GM19238 (cell line): ENCODE measurements at regions not wholly inside any gene's neighbourhood (a gene's known extent, or its start where the extent isn't known, plus 50 kb on each side); places are given as distances from the start of the nearest gene placed in this dataset.

Experiments used
- DNase-seq: peaks from one replicate; pipeline ENCODE4 v3.0.0; 2011; ENCODE audit warnings: low spot score; ENCODE audit not compliant: insufficient read length

DNA sequence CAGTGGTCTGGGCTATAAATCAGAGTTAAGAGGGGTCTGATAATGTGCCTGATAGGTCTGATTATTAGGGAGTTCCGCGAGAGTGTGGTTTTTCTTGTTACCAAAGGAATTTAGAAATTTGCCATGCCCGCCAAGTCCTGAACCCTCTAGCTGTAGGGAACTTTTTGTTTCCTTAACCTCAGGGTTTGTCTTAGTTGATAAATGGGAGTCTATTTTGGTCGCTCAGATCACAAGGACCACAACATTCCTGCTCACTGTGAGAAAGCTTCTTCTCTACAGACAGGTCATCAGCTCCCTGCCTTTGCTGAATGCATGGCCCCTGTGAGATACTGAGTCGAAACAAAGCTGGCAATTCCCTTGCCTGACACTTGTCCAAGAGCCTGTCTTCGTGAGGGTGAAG, 497.8 kb downstream of the HS3ST4 start:
- no peak for DNase-seq

GRCh38 chr16:26194526-26194925, 502.8 kb downstream of the HS3ST4 start:
- no peak for DNase-seq

DNA sequence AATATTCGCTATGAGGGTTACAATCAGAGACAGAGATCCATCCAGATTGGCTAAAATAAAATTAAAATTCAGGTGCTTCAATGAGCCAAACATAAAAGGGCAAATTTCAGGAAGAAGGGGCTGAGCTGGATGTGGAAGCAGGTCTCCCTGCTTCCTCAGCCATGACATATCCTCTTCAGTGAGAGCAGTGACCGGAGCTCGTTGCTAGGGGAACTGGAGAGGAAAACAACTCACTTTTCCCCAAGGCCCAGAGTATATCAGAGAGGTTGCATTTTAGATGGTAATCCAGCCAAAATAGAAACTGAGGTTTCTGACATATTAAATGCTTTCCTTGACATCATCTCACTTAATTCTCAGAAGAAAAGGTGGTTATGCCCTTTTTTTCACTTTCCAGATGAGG, 503.5 kb downstream of the HS3ST4 start:
- no peak for DNase-seq

DNA sequence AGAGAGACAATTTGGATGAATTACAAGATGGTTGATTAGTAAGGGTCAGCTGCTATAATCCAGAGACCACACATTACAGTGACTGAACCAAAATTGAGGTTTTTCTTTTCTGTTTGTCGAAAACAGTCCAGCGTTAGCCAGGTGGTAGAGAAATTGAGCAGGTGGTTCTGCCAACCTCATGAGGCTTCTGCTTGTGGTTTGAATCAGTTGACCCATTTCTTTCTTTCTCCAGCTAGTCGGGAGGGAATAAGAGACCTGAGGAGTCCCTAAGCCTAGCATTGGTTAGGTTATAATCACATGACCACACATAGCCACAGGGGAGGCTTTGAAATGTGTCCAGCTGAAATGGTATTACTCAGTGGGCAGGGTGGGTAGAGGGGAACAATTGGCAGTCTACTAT, 504.6 kb downstream of the HS3ST4 start:
- DNase-seq, result no peak

- DNase-seq, result no peak
Measured at GRCh38 chr16:26196802-26197201, 505.0 kb downstream of the HS3ST4 start.

DNA sequence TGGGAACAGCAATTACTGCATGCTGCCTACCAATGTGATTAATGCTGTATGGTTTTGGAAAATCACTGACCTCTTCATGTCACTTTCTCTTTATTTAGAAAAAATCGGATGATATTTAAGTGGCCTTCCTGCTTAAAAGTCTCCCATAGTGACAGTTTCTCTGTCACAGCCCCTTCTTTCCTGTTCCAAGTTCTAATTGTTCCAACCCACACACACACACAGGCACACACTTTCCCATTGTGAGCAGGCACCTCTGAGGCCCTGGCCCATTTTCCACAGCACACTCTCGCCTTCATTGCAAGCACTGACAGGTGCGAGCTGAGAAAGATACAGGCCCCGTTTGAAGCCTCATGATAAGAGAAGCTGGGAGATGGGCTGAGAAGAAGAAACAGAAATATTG, 505.9 kb downstream of the HS3ST4 start:
- DNase-seq, result no peak

- no peak for DNase-seq
Measured at GRCh38 chr16:26198221-26198620, 506.5 kb downstream of the HS3ST4 start.

DNA sequence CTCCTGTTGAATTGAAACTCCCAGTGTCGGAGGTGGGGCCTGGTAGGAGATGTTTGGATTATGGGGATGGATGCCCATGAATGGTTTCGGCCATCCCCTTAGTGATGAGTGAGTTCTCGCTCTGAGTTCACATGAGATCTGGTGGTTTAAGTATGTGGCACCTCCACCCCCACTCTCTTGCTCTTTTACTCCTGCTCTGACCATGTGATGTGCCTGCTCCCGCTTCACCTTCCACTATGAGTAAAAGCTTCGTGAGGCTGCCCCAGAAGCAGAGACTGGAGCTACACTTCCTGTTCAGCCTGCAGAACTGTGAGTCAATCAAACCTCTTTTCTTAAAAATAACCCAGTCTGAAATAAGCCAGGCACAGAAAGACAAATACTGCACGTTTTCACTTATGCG, 512.4 kb downstream of the HS3ST4 start:
- no peak for DNase-seq

- DNase-seq, result no peak
Measured at GRCh38 chr16:26211542-26211941, 519.8 kb downstream of the HS3ST4 start.

DNA sequence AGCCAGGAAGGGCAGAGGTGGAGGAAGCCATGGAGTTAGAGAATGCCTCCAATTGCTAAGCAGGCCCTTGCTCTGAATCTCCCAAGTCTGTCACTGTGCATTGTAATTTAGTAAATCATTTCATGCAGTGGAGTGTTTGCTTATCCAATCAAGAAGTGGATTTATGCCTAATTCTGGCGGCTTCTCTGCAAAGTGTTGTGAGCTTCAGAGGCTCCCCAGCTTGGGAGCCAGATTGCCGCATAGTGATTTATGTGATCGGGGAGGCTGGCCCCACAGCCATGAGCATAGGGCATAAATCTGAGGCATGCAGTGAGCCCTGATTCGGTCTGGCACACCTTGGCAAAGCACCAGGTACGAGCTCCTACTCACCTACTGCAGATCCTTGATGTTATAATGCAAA, 520.8 kb downstream of the HS3ST4 start:
- no peak for DNase-seq

DNA sequence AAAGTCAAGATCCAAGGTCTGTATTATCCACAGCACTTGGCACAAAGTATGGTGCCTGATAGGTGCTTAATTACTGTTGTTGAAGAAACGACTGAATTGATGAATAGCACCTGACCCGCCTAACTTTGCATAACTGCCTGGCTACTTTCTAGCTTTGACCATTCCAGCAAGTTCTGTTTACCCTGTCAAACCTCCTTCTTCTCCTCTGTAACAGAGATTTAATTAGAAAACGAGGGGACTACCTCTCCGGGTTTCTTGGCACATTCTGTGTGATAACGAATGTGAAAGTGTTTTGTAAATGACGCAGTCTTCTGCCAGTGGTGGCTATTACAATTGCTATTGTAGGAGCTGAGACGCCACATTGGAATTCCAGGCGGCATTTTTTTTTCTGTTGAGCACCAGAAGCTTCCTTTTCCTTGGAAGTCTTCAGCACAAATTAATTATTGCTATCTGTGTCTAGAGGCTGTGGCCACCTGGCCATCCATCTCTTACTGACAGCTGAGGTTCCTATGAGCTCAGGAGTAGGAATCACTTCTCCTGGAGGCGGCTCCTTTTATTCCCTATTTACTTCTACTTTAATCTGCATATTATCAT, 522.9 kb downstream of the HS3ST4 start:
- DNase-seq, result no peak

GRCh38 chr16:26220894-26221293, 529.1 kb downstream of the HS3ST4 start:
- DNase-seq, result no peak

DNA sequence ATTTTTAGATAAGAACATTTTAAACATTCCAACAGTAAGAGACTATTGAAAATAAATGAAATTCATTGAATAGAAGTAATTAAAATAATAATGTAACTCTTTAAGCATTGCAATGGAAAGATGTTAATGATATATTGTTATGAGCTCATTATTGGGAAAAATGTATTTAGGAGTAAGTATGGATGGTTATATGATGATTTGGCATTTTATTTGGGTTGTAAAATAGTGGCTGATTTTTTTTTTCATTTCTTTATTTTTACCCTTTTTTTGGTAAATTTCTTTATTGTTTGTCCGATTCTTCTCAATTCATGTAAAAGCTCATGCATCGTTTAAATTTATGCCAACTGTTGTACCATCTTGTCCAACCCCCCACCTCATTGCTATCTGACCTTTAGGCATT, 539.9 kb downstream of the HS3ST4 start:
- no peak for DNase-seq

DNA sequence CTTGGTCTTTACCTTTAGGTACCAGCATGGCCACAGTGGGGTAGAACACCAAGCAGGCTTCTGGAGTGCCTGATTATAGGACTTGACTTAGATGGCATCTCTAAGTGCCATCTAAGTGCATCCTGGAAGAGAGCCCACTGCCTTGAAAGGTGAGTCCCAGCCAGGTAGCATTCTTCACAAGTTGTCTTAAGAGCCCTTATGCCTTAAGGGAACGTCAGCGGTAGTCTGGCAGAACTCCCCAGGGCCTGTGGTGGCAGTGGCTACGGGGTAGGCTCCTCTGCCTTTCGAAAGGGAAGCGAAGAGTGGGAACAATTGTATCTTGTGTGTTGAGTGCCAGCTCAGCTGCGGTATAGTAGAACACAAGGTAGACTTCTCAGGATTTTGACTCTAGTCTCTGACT, 549.0 kb downstream of the HS3ST4 start:
- no peak for DNase-seq

DNA sequence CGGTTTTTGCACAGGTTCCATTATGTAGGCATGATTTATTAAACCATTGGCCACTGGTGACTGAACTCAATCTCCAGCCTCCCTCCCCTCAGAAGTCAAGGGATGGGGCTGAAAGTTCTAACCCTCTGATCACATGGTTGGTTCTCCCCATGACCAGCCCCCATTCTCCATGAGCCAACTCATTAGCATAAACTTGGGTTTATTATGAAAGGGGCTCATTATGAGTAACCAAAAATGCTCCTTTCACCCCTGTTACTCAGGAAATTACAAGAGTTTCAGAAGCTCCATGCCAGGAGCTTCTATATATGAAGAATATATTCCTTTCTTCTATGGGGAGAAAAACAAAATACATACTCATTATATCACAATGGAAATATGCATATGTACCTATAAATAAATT, 555.3 kb downstream of the HS3ST4 start:
- DNase-seq, result no peak

DNA sequence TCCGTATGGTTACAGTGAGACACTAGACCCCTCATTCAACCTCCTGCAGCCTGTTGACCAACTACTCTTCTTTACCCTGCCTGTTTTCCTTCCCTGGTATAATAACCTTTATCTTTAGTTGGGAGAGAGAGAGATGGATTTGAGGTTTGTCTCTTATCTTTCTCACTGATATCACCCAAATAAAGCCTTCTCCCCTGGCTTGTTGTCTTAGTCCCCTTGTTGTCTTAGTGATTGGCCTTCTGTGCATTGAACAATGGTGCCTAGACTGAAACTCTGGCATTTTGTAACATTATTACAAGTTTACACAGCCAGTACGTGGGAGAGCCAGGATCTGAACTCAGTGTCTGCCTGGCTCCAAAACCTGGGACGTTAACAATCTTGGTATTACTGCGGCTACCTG, 560.8 kb downstream of the HS3ST4 start:
- no peak for DNase-seq

DNA sequence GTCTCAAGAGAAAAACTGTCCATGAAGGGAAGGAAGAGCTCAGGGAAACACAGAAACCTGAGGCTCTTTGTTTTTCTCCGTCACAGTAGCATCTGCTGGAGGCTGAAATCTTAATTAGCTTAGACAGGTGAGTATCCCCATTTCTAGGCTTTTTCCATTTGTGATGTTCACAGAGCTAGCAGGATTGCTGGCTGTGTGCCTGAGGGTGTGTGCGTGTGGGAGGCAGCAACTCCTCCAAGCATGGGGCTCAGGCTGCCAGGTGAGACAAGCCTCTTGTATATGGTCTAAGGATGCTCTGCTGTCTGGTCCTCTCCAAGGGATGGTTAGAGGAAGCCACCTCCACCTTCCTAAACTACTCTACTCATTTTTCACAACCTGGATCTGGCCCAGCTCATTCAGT, 569.9 kb downstream of the HS3ST4 start:
- no peak for DNase-seq

GRCh38 chr16:26263406-26263805, 571.6 kb downstream of the HS3ST4 start:
- no peak for DNase-seq

- no peak for DNase-seq
Measured at GRCh38 chr16:26267641-26268040, 575.9 kb downstream of the HS3ST4 start.

GRCh38 chr16:26269673-26270072, 577.9 kb downstream of the HS3ST4 start:
- DNase-seq, result no peak

- DNase-seq, result no peak
Measured at GRCh38 chr16:26273607-26274006, 581.8 kb downstream of the HS3ST4 start.

DNA sequence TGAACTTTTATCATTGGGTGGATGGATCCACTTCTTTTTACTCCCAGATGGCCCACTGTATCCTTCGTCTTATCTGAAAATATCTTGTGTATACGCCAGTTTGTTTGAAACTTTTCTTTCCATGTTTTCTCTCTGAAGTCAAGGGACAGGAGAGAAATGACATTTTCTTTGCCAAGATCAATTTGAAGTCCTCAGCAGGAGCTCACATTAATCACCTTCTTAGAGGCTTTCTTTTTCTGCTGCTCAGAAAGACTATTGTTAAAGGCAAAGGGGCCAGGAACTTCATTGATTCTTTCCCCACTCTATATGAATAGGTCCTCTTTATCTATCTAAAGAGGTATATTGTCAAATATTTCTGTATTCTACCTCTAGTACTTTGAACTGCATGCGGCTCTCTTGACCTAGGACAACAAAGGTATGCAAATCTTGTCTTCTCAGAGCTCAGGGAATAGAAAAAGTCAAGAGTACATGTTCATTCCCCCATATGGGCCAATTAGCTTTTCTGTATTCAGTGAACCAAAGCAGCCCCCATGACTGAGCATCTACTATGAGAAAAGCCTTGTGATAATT, 583.3 kb downstream of the HS3ST4 start:
- DNase-seq, result no peak

GRCh38 chr16:26276289-26276688, 584.5 kb downstream of the HS3ST4 start:
- DNase-seq, result no peak
